Heart left ventricle (tissue), 13 donors: ENCODE measurements at regions not wholly inside any gene's neighbourhood (a gene's known extent, or its start where the extent isn't known, plus 50 kb on each side); places are given as distances from the start of the nearest gene placed in this dataset.

Experiments used
- POLR2A ChIP-seq, 2 donors: fragments of 450-650 bp; IDR thresholded peaks; one replicate each; pipeline ENCODE4 v1.6.1; 2017; ENCODE audit warnings: antibody characterized with exemption in 2 of 2, mild to moderate bottlenecking in 2 of 2, moderate library complexity in 2 of 2
- TF ChIP-seq, protein P1 (sequence below), 12 donors: fragments of 200-600 bp; sonication (generic) in 4 of 12; IDR thresholded peaks; one replicate each; pipeline versions ENCODE4 v1.5.0 to v1.8.0; 2018 to 2022; ENCODE audit warnings: antibody characterized with exemption in 12 of 12, mild to moderate bottlenecking in 5 of 12
- donor health status: ischemic (EF 13 %, LVEDD 7.1; RV severe dilation, severe dysfunction).
- donor health status: DM: no; HTN: yes; CAD: no.
- donor health status: DM: no; HTN: no; CAD: no.
- donor health status: ischemic (EF 25% LVEDD 6.9; RV normal size, moderate dysfunction).
- donor health status: ischemic (EF 25% LVEDD 5.7; RV mildly dilated, moderate dysfunction).
- donor health status: ischemic (EF 35%, LVEDD 5.7; RV mildly dilated, moderate dysfunction).
- donor health status: nonischemic (EF 11% LVEDD 7.7; RV severe dilation, severe dysfunction).
- donor health status: DM: yes; HTN: yes; CAD: no.
- donor health status: PGD.
- donor health status: ischemic (EF 29% LVEDD 5.4; RV normal size, mild dysfunction).
- donor health status: nonischemic (EF 23%, LVEDD 6.1; RV moderate dilation, normal function).

GRCh38 chr10:78900715-78901430 is 167.9 kb upstream of the ZMIZ1 start:
- TF ChIP-seq POLR2A (IDR thresholded peaks at IDR 0.05) = no peak
- TF ChIP-seq, protein P1, sequence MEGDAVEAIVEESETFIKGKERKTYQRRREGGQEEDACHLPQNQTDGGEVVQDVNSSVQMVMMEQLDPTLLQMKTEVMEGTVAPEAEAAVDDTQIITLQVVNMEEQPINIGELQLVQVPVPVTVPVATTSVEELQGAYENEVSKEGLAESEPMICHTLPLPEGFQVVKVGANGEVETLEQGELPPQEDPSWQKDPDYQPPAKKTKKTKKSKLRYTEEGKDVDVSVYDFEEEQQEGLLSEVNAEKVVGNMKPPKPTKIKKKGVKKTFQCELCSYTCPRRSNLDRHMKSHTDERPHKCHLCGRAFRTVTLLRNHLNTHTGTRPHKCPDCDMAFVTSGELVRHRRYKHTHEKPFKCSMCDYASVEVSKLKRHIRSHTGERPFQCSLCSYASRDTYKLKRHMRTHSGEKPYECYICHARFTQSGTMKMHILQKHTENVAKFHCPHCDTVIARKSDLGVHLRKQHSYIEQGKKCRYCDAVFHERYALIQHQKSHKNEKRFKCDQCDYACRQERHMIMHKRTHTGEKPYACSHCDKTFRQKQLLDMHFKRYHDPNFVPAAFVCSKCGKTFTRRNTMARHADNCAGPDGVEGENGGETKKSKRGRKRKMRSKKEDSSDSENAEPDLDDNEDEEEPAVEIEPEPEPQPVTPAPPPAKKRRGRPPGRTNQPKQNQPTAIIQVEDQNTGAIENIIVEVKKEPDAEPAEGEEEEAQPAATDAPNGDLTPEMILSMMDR (IDR thresholded peaks at IDR 0.05) = no peak
